DMS153 treated with DMSO at 0.1 percent for 48 hours (cell line): ENCODE measurements at regions not wholly inside any gene's neighbourhood (a gene's known extent, or its start where the extent isn't known, plus 50 kb on each side); places are given as distances from the start of the nearest gene placed in this dataset.
A peak's percentile ranks its signal among the peaks of the same experiment; 100 is the strongest.

ENCODE experiments used
- DNase-seq: peaks from one replicate; lab custom pipeline; 2025; ENCODE audit not compliant: unreplicated experiment; lab: John Stamatoyannopoulos, UW

DNA sequence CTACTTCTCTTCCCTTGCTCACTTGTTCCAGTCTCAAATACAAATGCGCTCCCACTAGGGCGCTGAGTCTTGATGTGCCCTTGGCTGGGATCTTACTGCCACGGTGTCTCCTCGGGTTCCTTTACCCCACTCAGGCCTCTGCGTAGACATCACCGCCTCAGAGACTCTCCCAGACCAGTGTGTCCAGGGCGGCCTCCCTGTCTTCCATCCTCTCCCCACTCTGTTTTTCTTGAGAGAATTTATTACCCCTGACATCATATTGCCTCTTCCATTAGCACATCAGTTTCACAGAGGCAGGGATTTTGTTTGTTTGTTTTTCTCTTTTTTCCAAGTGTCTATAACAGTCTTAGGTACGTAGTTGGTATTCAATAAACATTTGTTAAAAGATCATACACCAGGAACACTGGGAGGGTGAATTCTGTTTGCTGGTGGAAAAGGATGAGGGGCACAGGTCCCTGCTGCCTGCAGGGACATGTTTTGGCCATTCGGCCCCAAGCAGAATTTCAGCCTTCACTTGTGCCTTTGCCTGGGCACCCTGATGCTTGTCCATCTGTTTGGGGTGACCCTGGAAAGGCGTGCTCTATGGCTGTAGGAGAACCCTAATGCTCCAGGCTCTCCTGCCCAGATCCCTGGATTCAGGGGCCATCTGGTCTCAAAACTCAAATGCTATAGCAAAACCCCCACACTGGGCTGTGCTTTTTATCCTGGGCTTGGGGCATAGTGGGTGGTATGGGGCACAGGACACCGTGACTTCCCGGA, 55.0 kb downstream of the RPL37A start:
- no peak for DNase-seq

DNA sequence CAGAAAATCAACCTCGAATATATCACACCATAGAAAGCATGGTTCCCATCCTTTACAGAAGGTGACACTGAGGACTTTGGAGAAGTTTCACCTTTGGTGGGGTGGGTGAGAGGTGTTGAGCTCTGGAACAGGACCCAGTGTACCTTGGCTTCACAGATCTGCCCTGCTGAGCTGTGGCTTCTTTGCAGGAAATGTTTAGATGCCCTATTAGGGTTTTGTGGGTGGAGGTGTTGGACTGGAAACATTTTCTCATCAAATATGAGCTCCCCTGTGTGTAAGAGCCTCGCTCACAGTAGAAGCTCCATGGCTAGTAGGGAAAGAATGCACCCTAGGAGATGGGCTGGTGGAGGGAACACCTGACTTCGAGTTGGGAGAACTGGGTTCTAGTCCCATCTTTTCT, 55.6 kb downstream of the RPL37A start:
- DNase-seq = no peak

DNA sequence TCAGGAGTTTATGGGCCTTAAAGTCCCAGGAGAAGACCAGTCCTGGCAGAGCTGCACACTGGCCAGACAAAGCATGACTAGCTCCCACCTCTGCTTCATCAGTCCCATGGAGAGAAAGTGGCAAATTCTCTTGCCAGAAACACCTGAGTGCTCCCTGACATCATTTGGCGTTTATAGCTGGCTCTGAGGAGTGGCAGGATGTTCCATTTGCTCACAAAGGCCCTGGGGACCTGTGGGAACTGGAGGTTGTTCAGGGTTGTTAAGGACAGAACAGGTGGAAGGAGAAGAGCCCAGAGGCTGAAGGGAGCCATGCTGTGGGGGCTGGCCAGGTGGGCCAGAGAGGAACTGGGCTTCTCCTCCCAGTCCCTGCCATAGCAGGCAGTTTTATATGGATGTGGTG, 56.1 kb downstream of the RPL37A start:
- DNase-seq = peak; percentile 65

DNA sequence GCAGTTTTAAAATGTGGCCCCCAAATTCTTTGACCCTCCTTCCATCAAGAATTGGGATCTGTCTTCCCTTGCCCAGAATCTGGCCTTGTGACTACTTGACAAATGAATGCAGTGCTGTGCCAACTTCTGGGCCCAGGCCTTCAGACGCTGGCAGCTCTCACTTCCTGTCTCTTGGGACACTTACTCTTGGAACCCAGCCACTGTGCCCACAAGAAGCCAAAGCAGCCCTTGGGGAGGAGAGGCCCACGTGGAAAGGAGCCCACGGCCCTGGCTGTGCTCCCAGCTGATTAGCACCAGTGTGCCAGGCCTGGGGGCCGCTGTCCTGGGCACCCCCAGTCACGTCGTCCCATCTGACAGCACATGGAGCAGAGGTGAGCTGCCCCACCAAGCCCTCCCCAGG, 56.6 kb downstream of the RPL37A start:
- no peak for DNase-seq

DNA sequence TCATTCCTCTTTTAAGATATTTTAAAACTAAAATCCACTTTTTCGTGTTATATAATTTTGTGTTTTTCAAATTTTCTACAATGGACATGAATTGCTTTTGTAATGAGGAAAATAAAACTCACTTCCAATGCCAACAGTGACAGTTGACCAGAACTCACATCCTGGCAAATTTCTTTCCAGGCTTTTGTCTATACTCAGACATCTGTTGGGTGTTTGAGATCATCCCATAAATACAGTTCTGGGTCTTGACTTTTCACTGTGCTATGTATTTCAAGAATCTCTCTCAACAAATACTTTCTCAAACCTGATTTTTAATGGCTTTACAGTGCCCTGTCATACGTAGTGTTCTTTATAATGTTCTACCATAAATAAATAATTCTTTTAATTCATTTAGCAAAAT, 57.6 kb downstream of the RPL37A start:
- no peak for DNase-seq

DNA sequence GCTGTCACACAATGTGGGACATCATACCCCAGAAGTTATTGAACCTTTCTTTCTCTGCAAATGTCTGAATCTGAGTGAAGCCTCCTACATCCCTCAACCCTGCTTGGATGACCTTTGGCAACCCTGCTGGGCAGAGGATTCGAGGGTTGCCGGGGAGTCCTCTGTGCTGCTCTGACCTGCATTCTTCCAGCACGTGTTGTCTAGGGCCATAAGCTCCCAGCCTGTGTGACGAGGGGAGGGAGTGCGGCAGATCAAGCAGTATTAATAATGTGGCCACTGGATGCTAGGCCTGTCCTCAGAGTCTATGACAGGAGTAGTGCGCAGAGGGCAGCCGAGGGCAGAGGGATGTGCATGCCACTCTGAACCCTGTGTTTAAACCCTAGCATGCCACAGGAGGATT, 58.8 kb downstream of the RPL37A start:
- no peak for DNase-seq

DNA sequence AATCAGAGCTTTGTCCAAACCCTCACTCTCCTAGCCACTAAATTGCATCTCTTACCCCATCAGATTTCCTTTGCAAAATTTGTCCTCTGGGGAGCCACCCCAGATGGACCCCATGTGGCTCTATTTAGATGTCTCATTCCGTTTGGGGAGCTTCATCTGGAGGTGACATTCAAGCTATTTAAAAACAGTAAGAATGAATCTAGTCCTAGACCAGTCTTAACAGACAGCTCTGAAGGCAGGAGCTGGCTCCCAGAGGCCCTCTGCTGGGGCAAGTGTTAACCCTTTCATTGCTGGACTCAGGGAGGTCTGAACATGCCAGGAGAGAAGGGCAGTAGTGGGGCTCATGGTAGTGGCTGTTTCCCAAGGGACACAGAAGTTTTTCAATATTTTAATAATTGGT, 59.2 kb downstream of the RPL37A start:
- DNase-seq = no peak

DNA sequence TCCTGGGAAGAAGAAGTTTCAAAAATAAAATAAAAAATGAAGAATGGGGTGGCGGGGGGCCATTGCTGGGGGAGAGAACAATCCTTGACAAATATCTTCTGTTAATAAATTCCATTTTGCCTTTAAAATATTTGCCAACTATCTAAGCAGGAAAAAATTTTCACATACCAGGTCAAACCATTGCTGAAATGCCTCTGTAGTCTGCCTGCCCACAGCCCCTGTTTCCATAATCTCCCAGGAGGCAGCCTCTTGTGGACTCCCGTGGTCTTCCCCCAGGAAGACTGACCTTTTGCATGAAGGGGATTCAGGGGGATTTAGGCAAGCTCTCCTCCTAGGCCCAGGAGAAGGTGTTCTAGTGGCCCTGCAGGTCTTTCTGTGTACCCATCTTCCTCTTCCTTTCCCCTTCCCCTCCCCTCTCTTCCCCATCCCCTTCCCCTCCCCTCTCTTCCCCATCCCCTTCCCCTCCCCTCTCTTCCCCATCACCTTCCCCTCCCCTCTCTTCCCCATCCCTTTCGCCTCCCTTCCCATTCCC, 61.0 kb downstream of the RPL37A start:
- no peak for DNase-seq

DNA sequence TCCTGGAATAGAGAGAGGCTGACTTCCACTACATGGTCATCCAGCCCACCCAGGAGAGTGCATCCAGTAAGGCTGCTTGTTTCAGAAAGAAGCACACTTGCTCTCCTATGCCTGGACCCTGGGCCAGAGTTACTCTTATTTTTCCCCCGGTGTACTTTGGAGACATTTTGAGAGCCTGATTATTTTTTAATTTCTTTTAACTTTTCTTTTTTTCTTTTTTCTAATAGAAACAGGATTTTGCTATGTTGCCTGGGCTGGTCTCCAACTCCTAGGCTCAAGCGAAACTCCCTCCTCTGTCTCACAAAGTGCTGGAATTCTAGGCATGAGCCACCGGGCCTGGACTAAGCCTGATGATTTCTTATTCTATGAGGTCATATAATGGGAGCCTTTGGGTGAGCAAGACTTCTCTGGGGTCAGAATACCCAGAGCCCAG, 62.2 kb downstream of the RPL37A start:
- DNase-seq = no peak

DNA sequence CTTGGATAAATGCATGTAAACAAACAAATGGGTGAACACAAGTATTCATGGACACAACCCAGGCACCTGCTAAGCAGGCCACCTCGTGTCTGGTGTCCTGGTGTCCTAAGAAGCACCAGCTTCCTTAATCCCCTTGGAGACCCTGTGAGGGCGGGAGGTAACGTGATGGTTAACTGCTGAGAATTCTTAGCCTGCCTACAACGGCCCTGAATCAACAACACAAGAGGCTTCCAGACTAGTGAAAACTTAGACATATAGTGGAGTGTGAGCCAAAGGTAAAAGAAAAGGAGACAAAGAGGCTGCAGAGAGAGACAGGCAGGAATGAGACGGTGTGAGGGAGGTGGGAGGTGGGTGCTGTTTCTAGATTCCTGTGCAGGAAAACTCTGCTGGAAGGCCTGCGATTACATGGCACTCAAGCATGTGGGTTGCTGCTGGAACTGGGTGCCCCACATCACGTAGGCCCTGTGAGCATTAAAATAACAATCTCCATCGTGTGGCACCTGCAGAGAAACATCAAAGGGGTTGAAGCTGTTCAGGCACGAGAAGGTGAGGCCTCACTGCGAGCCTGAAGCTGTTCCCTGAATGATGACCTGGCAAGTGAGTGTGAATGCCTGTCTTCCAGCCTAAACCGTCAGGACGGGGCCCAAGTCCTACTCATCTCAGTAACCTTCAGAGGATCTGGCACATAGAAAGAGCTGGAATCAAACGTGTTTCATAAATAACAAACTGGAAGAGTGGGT, 64.2 kb downstream of the RPL37A start:
- no peak for DNase-seq

DNA sequence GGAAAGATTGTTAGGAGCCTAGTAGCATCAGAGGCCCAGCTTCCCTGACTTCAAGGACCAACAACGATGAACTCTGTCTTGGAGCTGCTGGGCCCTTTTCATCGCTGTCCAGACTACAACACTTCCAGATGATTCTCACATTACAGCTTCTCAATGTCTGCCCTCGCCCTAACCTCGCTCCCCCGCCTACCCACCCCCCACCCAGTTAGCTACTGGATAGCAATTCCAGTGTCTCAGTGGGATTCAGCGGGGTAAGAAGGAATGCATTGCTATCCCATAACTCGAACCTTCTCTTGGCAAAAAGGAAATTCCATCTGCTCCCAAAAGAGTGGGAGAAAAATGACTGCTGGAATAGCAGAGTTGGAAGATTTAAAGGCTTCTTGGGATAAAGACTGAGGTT, 65.0 kb downstream of the RPL37A start:
- no peak for DNase-seq

DNA sequence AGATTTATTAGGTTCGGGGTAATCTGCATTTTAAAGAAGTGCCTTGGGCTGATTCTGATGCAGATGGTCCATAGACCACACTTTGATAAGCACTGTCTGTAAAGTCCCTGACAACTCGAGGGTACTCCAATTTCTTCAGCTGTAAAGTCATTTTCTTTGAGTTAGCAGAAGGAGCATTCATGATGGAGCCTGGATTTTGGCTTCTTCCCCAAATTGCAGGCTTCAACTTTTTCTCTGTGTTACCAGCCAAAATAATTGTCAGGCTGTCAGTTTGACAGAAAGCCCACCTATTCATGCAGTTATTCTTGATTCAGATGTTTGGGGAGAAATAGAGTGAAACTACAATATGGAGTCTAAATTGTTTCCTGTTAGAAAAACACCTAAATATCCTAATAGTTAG, 66.0 kb downstream of the RPL37A start:
- DNase-seq = no peak

DNA sequence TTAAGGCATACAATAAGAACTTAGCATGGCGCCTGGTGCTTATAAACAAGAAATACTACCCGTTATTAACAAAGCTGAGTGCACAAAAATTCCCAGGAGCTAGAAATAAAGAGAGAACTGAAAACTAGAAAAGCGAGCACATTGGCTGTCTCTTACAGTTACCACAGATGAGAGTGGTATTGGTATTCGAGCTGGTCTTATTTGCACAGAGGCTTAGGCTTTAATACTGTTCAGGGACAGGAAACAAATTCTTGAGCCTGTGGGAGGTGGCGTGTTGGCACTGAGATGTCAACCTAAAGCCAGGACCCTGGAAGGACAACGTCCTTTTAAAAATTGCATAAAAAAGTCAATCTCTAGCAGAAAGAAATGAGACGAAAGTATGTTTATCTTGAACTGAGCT, 67.3 kb upstream of the IGFBP2 start:
- DNase-seq = no peak

DNA sequence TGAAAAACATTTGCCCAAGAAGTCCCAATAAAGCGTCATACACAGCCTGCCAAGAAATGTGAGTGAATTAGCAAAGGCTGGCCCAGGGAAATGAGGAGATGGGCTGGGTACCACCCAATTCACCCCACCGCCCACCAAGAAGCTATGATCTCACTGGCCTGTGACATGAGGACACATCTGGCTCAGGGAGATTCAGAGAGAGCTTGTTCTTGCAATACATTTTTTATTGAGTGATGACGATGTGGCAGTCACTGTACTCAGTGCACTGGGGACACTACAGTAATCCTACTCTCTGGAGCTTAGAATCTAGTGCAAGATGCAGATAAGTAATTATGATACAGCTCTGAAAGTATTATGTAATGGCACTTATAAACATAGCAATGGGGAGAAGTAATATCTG, 64.6 kb upstream of the IGFBP2 start:
- no peak for DNase-seq

DNA sequence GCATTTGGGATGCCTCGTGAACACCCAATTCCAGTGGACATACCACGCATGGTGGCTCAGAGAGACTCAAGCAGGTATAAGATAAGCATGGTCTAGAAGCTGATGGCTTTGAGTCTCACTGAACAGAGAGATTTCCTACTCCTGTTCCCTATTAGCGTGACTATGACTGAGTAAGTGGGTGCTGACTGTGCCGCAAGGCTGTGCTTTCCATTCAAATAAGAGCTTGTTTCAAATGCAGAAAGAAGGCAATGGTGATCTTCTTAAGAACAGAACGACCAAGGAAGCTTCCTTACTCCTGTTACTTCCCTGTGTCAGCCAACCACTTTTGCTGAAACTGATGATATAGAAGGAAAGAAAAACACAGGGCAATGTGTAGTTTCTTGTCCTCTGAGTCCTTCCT, 63.5 kb upstream of the IGFBP2 start:
- no peak for DNase-seq

DNA sequence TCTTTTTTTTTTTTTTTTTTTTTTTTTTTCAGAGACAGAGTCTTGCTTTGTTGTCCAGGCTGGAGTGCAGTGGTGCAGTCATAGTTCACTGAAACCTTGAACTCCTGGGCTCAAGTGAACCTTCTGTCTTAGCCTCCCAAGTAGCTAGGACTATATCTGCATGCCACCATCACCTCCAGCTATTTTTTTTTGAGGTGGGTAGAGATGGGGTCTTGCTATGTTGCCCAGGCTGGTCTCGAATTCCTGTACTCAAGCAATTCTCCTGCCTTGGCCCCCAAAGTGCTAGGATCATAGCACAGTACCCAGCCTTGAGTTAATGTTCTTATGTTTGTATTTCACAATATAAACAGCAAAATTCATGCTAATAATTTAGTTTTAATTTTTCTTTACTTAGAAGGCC, 62.9 kb upstream of the IGFBP2 start:
- no peak for DNase-seq

DNA sequence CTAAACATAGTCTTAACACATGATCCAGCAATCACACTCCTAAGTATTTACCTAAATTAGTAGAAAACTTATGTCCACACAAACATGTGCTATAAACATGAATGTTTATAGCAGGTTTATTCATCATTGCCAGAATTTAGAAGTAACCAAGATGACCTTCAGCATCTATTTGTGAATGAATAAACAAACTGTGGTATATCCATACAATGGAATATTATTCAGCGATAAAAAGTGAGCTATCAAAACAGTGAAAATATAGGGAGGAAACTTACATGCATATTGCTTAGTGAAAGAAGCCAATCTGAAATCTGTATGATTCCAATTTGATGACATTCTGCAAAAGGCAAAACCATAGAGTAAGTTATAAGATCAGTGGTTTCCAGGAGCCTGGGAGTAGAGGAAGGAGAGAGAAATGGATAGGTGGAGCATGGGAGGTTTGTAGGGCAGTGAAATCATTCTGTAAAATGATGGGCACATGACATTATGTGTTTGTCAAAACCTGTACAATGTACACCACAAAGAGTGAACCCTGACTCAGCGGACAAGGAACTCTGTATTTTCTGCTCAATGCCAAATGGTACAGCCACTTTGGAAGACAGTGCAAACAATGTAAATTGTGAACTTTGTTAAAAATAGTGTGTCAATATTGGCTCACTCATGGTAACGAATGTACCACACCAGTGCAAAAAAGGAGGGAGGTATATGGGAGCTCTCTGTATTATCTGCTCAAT, 61.9 kb upstream of the IGFBP2 start:
- DNase-seq = no peak

DNA sequence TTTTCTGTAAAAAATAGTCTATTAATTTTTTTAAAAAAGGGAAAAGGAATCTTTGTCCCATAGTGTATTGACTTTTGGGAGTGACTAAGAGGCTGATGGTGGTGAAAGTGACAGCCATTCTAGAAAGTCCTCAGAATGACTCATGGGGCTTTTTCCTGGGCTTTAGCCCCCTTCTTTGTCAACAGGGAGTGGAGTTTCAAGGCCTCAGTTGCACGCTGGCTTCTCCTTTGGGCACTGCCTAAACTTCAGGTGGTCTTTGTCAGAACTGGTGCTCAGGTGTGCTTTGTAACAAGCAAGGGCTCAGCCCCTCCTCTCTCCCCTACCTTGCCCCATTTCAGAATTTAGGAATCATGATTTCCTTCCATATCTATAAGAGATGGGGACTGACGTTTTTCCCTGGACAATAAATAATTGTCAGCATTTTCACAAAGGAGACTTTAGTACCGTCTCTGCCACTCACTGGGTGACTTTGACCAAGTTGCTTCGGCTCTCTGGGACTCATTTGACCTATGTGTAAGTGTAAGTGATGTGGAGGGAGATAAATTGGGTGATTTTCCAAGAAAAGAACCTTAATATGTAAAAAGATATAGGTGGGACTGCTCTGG, 61.2 kb upstream of the IGFBP2 start:
- DNase-seq = no peak

DNA sequence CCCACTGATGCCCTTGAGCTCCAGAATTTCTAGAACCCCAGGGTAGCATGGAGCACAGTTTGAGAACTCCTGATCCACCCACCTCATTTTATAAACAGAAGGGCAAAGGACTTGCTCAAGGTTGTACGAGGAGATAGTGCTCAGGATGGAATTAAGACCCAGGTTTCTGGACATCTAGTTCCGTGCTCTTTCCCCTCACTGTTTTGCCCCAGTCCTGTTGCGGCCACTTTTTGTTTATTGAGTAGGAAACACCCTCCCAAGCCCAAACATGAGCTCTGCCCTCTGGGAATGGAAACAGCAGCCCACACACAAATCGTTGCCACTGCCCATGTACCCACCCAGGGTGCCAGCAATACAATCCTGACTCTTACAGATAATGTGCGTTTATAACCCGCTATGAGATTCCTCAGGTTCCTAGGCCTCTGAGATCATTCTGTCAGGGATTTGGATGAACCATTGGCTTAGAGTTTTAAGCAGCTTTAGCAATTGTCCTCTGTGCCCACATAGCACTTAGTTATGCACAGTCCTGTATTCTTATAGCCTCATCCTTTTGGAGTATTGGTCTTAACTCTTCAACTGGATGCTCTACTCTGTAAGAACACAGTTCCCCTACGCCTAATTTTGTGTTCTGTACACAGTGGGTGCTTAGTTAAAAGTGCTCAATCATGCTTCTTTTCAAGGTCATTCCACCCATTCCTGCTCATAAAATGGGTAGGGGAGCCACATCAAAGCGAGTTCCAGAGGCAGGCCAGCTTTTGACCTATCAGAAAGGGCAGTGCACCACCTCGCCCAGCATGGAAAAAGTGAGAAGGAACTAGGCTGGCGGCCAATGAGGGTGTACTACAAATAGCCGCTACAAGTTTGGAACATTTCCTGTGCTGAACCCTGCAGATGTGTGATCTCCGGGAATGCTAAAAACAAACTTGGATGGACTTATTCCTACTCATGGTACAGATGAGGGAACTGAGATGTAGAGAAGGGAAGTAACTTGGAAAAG, 60.3 kb upstream of the IGFBP2 start:
- no peak for DNase-seq

DNA sequence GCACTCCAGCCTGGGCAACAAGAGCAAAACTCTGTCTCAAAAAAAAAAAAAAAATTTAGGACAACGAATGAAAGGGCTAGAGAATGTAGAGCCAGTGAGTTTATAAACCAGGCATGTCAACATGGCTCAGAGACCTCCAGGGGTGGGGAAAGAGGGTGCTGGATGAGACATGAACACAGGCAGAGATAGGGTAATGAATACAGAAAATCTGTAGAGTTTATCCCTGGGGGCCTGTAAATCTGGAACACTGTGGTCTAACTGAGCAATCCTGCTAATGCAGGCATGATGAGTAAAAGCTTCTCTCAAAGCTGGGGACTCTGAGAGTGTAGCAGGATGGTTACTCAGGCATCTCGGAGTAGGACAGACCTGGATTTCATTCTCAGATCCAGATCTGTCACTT, 59.2 kb upstream of the IGFBP2 start:
- DNase-seq = no peak
